HL-60 (cell line): ENCODE measurements at regions not wholly inside any gene's neighbourhood (a gene's known extent, or its start where the extent isn't known, plus 50 kb on each side); places are given as distances from the start of the nearest gene placed in this dataset.

Source experiments
- DNase-seq, 2 experiments: peaks; one replicate each; pipeline ENCODE4 v3.0.0-alpha.2; 2010 to 2020; ENCODE audit warnings: low read depth in 1 of 2, low spot score in 1 of 2
- H3K27ac ChIP-seq: fragments of 250-450 bp; sonication (Bioruptor Pico); replicated peaks from 2 replicates; pipeline ENCODE4 v1.5.1; 2020; ENCODE audit warnings: mild to moderate bottlenecking, moderate library complexity
- H3K27me3 ChIP-seq: fragments of 250-450 bp; sonication (Bioruptor Pico); 2 replicates; pipeline ENCODE4 v1.5.1; 2021; ENCODE audit warnings: mild to moderate bottlenecking, moderate library complexity; ENCODE audit not compliant: insufficient read depth, poor library complexity, severe bottlenecking
- H3K4me3 ChIP-seq: replicated peaks from 2 replicates; pipeline ENCODE4 v1.5.1; 2011; ENCODE audit warnings: mild to moderate bottlenecking, control low read depth, low read length; ENCODE audit not compliant: insufficient read depth
- GABPA ChIP-seq: IDR thresholded peaks from 2 replicates; pipeline ENCODE4 v1.6.1; 2012; ENCODE audit warnings: low read depth
- POLR2AphosphoS5 ChIP-seq: IDR thresholded peaks from 2 replicates; pipeline ENCODE4 v1.6.1; 2012; ENCODE audit warnings: low read depth
- SPI1 ChIP-seq: IDR thresholded peaks from 2 replicates; pipeline ENCODE4 v1.6.1; 2012; ENCODE audit warnings: low read depth, mild to moderate bottlenecking, borderline replicate concordance
- TF ChIP-seq, protein P1 (sequence below): IDR thresholded peaks from one replicate; pipeline ENCODE4 v1.5.1; 2011; ENCODE audit warnings: low read length, control low read depth, inconsistent platforms; ENCODE audit not compliant: insufficient read depth
- TF ChIP-seq, protein P2 (sequence below): IDR thresholded peaks from 2 replicates; pipeline ENCODE4 v1.6.1; 2012; ENCODE audit warnings: low read depth; ENCODE audit not compliant: insufficient replicate concordance

DNA sequence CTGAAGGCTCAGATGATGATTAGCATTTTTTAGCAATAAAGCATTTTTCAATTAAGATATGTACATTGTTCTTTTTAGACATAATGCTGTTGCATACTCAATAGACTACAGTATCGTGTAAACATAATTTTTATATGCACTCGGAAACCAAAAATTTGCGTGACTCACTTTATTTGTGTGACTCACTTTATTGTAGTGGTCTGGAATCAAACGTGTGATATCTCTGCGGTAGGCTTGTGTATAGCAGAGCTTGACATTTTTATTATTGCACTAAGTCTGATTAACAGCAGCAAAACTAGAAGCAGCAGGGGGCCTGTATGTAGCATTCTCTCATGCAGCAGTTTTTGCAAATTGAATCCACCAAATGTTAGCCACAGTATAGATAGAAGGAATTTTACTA lies 119.1 kb upstream of the PRDX4 start:
- H3K27me3 ChIP-seq: no peaks in the 10 kb centered on the region
- DNase-seq: no peak
- H3K27ac ChIP-seq: no peak overlapping the region
- H3K4me3 ChIP-seq: no peak overlapping the region
- TF ChIP-seq GABPA: no peak
- no peak for TF ChIP-seq POLR2AphosphoS5
- TF ChIP-seq SPI1: no peak
- TF ChIP-seq, protein P1, sequence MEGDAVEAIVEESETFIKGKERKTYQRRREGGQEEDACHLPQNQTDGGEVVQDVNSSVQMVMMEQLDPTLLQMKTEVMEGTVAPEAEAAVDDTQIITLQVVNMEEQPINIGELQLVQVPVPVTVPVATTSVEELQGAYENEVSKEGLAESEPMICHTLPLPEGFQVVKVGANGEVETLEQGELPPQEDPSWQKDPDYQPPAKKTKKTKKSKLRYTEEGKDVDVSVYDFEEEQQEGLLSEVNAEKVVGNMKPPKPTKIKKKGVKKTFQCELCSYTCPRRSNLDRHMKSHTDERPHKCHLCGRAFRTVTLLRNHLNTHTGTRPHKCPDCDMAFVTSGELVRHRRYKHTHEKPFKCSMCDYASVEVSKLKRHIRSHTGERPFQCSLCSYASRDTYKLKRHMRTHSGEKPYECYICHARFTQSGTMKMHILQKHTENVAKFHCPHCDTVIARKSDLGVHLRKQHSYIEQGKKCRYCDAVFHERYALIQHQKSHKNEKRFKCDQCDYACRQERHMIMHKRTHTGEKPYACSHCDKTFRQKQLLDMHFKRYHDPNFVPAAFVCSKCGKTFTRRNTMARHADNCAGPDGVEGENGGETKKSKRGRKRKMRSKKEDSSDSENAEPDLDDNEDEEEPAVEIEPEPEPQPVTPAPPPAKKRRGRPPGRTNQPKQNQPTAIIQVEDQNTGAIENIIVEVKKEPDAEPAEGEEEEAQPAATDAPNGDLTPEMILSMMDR: no peak
- TF ChIP-seq, protein P2, sequence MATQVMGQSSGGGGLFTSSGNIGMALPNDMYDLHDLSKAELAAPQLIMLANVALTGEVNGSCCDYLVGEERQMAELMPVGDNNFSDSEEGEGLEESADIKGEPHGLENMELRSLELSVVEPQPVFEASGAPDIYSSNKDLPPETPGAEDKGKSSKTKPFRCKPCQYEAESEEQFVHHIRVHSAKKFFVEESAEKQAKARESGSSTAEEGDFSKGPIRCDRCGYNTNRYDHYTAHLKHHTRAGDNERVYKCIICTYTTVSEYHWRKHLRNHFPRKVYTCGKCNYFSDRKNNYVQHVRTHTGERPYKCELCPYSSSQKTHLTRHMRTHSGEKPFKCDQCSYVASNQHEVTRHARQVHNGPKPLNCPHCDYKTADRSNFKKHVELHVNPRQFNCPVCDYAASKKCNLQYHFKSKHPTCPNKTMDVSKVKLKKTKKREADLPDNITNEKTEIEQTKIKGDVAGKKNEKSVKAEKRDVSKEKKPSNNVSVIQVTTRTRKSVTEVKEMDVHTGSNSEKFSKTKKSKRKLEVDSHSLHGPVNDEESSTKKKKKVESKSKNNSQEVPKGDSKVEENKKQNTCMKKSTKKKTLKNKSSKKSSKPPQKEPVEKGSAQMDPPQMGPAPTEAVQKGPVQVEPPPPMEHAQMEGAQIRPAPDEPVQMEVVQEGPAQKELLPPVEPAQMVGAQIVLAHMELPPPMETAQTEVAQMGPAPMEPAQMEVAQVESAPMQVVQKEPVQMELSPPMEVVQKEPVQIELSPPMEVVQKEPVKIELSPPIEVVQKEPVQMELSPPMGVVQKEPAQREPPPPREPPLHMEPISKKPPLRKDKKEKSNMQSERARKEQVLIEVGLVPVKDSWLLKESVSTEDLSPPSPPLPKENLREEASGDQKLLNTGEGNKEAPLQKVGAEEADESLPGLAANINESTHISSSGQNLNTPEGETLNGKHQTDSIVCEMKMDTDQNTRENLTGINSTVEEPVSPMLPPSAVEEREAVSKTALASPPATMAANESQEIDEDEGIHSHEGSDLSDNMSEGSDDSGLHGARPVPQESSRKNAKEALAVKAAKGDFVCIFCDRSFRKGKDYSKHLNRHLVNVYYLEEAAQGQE: no peak

DNA sequence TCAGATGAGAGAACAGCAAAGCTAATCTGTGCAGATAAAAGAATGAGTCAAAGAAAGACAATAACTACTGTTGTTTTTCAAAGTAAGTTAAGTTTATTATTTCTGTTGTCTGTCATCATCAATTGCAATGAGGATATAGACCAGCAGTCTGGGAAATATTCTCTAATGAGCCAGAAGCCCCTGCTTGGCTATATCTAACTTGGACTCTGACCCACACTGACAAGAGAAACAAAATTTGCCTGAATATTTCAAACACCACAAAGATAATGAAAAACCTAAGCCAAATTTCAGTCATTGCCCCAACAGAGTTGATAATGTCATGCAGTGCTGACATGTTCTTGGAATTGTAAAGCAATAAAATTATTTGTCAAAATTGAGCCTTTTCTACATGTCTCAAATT lies 115.0 kb upstream of the PRDX4 start:
- no peak for DNase-seq
- TF ChIP-seq POLR2AphosphoS5: no peak
- TF ChIP-seq SPI1: no peak
- TF ChIP-seq, protein P1: no peak
- TF ChIP-seq GABPA: no peak
- TF ChIP-seq, protein P2: no peak
- Histone ChIP-seq H3K27me3 (no peaks in the 10 kb centered on the region), H3K27ac (no peak overlapping the region), H3K4me3 (no peak overlapping the region)

DNA sequence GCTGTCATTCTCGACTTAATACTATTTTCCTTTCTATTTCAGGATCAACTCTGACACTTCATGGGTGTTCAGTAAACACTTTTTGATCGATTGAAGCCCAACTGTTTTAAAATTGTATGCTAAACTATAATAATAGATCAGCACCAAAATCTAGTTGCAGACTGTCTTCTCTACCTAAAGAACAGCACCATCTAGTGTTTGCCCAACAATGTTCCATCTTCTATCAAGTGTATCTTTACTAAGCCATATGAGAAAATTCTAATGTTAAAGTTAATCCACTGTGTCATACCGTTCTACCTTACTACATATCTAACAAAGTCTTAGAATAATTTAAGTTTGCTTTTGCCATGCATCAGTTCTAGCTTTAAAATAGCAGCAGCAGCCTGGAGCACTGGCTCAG lies 113.0 kb upstream of the PRDX4 start:
- peak in 1 of 2 experiments; percentile 1 for DNase-seq
- Histone ChIP-seq H3K4me3 (no peak overlapping the region), H3K27me3 (no peaks in the 10 kb centered on the region), H3K27ac (no peak overlapping the region)
- no peak for TF ChIP-seq GABPA
- TF ChIP-seq, protein P2: no peak
- TF ChIP-seq, protein P1: no peak
- no peak for TF ChIP-seq SPI1
- no peak for TF ChIP-seq POLR2AphosphoS5
